Superior temporal gyrus (tissue), 1 donor: ENCODE measurements at regions not wholly inside any gene's neighbourhood (a gene's known extent, or its start where the extent isn't known, plus 50 kb on each side); places are given as distances from the start of the nearest gene placed in this dataset.
"Not testable (repeated sequence)": the region's sequence is repeated elsewhere in the genome, so short reads cannot be mapped to it uniquely, and the experiment has no call there.

Experiments
- DNase-seq: peaks from one replicate; pipeline ENCODE4 v3.0.0-alpha.2; 2016; ENCODE audit errors: extremely low spot score

DNA sequence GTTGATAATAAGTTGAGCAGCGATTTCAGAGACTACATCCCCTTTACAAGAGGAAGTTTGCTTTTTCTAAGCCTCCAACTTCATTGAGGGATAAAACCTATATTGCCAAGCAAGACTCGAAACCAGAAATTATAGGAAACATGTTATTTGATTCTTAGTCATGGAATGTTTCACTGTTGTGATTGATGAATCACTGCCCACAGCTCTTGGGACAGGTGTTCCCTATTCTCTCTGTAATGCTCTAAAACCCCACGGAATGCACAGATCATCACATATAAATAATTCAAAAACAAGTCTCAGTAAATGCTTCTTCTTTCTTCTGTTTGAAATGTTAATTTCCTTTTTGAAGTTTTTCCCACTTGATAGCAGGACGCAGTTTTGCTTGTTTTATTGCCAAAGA is 809.5 kb upstream of the GOT2 start:
- no peak for DNase-seq

DNA sequence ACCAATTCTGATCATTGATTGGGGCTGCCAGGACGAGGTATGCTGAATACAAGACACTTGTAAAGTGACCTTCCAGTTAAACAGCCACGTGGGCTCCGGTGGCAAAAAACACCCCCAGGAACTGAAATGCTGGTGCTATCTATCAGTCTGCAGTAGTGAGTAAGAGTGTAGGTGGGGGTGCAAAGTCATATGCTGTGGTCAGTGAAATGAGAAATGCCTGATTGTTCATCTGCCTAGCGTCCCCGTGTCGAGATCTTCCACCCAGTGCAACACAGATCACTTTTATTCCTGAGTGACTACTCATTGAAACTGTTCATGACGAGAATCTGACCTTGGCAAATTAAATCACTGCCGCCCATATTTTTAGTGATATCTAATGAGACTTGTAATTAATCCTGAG is 806.5 kb upstream of the GOT2 start:
- no peak for DNase-seq

DNA sequence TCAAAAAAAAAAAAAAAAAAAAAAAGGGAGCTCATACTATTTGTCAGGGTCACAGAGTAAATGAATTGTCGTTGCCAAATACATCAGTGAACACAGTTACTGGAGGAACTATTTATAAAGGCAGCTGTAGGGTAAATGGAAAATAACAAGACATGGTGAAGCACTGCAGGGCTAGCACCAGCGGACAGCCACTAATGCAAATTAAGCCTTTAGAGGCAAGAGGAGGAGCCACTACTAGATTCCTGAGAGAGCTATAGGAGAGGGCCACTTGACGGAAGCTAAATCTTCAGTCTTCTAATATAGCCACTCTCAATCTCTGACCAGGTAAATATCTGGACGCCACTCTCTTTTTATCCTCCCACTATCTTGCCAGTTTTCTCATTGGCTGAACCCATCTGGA is 801.2 kb upstream of the GOT2 start:
- DNase-seq = no peak

DNA sequence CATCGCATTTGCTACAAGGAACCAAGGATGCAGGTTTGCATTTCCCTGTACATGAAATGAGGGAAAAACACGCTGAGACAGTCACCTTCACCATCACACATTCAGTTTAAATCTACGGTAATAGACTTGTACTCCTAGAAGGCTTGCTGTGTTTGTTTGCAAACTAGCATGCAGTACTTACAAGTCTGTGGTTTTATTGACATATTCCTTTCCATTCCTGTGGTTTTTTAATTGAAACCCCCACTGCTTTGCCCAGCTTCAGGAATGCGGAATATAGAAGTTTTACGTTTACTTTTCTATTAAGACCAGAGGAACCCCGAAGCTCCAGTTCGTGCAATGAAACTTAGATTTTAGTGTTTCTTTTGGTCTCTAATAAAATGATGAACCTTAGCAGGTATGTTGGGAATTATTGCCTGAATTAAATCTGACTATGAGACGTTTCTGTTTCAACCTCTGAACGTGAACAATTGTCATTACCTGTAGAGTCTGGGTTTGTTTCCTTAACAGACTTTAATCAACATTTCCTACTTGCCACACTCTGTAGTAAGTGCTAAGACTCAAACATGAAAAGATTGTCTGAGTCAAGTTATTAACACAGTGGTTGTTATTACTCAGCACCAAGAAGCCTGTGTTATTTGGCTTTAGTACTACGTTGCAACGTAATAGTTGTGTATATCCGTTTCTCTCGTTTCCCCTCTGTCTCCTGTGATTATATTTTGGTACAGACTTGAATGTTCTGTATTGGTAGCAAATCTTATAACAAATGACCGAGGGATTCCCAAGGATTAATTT is 793.3 kb upstream of the GOT2 start:
- DNase-seq = no peak

DNA sequence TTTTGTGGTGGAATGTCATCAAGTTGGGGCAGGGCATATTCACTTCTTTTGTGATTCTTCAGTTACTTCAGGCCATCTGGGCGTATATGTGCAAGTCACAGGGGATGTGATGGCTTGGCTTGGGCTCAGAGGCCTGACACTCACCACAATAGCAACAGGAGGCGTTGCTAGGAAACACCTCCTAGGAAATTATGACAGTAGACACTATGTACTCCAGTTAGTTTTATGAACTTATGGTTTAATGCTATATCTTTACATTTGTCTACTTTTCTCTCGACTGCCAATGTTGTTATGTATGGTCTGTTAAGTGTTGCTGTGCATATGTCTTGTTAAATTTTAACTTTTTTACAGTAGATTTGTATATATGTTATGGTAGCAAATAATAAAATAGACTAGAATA is 788.7 kb upstream of the GOT2 start:
- DNase-seq = no peak

DNA sequence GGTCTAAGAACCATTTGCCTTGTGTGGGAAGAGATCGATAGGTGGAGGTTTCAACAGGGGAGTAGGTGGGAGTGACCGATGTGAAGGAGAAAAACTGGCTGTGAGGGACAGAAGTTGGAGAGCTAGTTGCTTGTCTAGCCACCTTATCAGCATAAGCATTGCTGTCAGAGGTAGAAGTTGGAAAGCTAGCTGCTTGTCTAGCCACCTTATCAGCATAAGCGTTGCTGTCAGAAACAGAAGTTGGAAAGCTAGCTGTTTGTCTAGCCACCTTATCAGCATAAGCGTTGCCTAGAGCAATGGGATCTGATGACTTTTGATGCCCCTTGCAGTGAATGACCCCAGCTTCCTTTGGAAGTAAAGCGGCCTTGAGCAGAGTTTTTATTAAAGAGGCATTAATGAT is 784.6 kb upstream of the GOT2 start:
- DNase-seq = not testable (repeated sequence)

DNA sequence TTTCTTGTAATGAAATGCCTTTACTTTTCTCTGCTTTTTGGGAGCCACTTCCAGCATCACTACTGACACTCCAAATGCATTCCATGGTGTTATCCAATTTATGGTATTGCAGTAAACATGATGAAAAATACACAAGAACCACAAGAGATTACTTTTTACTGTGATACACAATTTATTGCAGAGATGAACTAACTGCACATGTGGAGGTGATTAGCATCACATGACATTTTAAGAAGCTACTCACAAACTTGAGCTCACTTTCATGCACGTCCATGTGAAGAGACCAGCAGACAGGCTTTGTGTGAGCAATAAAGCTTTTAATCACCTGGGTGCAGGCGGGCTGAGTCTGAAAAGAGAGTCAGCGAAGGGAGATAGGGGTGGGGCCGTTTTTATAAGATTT is 780.5 kb upstream of the GOT2 start:
- no peak for DNase-seq

DNA sequence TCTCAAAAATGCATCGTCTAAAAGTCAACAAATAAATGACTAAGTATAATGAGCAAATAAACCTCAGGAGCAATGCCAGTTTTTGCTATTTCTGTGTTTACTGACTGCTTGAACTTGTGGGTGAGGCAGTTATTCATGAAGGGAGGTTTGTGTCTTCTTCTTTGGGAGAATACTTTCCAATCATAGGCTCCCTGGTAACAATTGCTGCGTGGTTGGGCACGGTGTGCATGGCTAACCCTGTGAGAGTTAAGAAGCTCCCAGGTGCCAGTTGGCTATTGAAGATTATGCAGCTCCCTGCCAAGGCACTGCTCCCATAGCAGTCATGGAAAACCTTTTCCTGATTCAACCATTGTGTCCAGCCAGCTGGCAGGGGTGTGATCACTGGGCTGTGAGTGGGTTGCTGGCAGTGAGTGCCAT is 775.9 kb upstream of the GOT2 start:
- no peak for DNase-seq

DNA sequence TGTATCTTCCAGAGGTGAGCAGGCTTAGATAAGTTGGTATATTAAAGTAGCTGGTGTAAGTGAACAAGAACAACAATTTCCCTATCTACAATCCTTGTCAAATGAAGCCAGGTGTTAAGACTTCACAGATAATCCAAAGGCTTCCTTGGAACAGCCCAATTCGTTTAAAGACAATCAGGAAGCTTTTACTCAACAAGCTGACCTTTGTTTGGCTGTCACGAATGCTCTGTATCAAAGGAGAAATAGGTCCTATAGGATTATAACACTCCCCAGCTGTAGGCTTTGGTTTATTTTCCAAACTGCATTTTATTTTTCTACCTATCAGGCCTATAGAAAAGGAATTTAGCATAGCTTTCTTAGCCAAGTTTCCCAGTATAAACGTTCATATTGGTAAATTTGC is 766.5 kb upstream of the GOT2 start:
- no peak for DNase-seq

DNA sequence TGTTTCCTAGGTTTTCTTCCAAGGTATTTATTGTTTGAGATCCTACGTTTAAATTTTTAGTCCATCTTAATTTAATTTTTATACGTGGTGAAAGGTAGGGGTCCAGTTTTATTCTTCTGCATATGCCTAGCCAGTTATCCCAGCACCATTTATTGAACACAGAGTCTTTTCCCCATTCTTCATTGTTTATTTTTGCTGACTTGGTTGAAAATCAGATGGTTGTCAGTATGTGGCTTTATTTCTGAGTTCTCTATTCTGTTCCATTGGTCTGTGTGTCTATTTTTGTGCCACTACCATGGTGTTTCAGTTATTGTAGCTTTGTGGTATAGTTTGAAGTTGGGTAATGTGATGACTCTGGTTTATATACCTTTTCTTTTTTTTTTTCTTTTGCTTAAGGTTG is 753.0 kb upstream of the GOT2 start:
- DNase-seq = no peak

DNA sequence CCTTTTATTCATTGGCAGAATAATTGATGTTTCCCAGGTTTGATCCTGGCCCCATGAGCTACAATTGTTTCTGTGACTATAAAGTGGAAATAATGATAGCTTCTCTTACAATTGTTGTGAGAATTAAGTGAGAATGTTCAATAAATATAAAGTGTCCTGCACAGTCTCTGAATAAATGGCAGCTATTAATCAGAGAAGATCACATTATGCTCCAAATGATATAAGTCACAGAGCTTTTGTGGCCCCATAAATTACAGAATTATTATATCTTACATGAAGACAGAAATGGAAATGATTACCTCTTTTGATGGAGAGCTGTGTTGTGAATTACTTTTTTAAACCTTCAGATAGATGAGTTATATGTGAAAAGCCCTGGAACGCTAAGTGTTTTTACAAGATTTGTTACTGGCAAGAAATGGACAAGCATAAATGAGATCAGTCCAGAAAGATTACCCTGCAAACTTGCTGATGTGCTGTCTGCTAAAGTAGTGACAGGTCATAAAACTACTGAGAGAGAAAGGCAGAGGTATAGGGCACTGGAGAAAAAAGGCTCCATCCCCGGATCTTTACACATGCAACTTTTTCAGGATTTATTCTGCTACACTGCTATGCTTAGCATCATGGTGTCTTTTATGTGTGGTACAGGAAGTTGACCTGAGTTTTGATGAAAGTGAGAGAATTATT is 750.9 kb upstream of the GOT2 start:
- no peak for DNase-seq

DNA sequence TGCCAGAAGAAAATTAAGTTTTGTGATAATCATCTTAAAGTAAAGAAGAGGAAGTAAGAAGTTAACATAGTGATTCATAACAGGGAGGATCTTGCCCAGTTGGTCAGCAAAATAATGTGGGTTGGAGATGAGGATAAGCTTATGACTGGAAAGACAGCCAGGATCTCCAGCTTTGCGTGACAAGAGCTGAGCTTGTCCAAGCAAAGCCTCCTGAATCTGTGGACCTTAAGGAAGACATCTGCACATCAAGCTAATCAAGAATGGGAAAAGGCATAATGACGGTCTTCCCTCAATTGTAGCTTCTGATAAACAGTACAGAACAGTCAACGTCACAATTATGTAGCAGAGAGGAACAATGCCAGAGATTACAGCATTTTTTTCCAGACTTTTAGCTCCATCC is 744.7 kb upstream of the GOT2 start:
- no peak for DNase-seq

DNA sequence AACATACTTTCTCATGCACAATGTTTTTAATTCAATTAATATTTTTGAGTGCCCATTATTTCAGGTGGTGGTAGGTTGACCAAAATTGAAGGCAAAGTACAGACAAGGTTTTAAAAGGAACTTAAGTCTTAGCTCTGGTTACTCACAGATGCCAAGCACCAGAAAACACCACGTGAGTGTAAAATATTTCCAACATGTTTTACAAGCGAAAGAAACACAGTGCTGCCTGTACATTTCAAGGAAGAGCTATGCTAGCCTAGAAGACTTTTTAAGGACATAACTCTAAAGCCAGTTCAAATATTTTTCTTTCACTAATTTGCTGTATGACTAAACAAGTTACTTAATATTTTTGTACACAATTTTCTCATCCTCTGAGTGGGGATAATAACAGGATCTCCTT is 736.4 kb upstream of the GOT2 start:
- no peak for DNase-seq

DNA sequence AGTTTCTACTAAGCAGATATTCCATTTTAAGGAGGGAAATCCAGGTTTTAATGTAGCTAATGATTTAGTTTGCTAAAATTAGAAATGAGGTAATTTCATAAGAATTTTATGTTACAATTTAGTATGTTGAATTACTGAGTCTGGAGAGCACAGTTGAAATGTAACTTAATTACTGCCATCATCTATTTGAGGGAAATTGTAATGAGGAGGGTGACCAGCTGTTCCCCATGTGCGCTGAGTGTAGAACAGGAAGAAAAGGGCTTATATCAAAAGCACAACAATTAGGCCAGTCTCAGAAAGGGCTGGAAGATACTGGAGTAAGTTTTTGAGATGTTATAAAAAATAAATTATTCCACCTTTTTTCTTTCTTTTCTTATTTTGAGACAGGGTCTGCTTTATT is 735.1 kb upstream of the GOT2 start:
- DNase-seq = no peak

DNA sequence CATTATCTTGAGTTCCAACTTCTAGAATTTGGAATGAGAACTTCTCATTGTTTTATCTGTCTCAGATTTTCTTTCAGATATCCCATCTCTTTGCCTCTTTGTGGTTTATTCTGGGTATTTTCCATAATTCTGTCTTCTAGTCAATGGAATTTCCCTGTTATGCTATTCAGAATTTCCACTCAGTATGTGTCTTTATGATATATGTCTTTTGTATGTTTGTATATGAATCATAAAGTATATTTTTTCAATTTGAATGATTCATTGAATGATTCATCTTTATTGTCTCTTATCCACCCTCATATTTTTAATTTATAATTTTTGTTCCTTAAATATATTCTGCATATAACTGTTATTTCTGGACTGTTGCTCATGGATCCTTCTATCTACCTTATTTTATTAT is 729.7 kb upstream of the GOT2 start:
- no peak for DNase-seq

DNA sequence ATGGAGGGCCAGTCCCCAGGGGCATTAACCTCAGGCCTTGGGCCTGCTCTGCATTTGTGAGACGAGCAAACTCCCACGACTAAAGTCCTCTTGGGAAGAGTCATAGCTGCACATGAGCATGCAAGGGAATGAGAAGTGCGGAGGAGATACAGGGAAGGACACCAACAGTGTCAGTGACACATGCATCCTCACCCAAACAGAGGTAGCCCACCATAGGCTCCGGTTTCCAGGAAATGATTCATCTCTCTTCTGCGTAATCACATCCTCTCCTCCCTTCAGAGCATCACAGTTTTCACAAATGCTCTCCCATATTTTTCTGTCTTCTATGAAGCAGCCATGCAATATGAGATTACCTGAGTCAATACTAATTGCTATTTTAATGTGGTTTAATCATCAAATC is 725.7 kb upstream of the GOT2 start:
- no peak for DNase-seq

DNA sequence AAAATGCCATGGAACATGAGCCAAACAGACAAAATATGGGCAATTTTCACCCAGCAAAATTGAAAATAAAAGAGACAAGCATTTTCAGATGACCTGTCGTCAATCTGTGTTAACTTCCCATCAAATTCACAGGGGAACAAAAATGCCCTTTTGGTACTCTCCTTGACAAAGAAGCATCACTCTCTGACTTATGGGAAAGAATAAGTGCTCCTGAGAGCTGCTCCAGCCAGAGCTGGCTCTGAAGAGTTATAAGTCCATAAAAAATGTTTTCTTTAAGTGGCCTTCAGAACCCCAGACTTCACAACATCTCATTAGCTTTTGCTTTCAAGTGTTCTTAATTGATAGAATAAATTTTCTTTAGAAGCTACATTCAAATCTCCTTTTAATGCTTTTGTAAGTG is 721.4 kb upstream of the GOT2 start:
- DNase-seq = no peak

DNA sequence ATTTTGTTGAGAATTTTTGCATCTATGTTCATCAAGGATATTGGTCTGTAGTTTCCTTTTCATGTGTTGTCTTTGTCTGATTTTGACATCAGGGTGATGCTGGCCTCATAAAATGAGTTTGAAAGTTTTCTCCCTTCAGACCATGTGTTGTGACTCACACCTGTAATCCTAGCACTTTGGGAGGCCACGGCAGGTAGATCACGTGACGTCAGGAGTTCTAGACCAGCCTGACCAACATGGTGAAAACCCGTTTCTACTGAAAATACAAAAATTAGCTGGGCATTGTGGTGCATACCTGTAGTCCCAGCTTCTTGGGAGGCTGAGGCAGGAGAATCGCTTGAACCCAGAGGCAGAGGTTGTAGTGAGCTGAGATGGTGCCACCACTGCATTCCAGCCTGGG is 716.4 kb upstream of the GOT2 start:
- DNase-seq = not testable (repeated sequence)

DNA sequence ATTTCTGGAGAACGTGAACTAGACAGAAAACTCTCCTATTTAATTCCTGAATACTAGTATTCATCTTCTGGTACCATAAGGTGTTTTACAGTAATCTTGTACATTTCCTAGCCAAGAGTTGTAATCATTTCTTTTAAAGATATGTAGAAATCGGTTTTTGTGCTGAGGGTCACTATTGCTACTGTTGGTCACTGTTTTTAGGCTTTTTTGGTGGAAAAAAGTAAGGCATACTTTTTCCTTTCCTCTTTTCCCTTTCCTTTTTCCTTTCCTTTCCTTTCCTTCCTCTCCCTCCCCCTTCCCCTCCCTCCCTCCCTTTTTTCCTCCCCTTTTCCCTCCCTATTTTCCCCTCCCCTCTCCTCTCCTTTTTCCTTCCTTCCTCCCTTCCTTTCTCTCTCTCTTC is 706.4 kb upstream of the GOT2 start:
- DNase-seq = no peak

DNA sequence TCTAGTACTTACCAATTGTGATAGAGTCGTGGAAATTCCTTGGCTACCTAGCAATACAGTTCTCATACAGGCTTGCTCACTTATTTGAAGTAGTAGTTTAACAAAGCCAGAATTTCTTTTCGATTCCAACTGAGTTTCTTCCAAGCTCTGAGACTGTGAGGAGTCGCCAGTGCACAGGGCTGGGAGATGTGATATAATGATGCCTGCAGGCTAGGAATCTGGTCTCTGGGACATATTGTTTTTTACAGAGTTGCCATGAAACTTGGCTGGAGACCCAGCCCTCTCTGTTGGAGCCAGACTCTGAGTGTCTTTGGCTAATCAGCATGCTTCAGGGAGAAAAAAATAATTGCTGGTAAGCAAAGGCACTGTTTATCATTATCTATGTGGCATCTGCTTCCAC is 698.8 kb upstream of the GOT2 start:
- DNase-seq = no peak

DNA sequence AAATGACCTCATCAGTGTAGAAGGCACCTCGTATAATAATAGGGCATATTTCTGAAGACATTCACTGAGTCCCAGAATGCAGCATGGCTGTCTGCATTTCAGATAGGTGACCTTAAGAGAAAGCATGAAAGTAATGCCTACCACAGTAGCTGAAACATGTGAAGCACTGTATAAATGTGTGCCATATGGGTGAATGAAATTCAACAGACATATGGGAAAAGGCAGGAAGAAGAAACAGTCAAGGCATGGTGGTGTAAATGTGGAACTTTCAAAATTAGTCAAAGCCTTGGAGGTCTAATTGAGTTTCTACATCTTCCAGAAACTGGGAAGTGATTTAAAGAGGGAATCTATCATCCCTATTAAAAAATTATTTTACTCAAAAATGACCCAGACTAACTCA is 698.2 kb upstream of the GOT2 start:
- DNase-seq = no peak

DNA sequence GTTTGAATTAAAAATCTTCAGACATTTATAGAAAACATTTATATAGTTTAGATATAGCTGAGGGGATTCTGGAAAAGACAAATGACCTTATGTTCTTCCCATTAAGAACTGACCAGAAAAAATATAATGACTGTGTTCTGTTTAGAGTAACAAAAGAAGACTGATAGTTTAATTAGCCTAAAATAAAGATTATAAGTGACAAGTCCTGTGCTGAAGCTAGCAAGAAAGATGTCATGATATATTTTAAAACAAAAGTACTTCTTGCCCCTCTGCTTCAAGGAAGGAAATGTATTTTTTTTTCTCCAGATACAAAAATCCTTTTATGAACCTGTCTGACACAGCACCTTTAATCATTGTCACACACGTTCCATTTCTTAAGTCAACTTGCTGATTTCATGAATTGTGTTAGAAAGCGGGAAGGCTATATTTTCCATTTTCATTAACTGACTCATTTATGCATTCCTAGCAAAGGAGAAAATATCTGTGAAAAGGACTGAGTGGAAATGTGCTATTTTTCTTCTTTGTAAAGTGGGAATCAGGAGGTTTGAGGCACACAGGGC is 690.7 kb upstream of the GOT2 start:
- DNase-seq = no peak
